Right lobe of liver (tissue), 6 donors: ENCODE measurements at regions not wholly inside any gene's neighbourhood (a gene's known extent, or its start where the extent isn't known, plus 50 kb on each side); places are given as distances from the start of the nearest gene placed in this dataset.

Source experiments
- ATAC-seq, 4 donors: fragments of 200-7000 bp; cut with Tn5 transposase; one replicate each; pipeline ENCODE4 v1.9.1; 2020; ENCODE audit warnings: mild to moderate bottlenecking in 4 of 4, moderate library complexity in 4 of 4
- DNase-seq, 3 donors: peaks; one replicate each; pipeline ENCODE4 v3.0.0-alpha.2; 2020
- H3K27ac ChIP-seq, 3 donors: fragments of 200-600 bp; one replicate each; pipeline ENCODE4 v1.8.0; 2022
- H3K27me3 ChIP-seq, 2 donors: fragments of 200-600 bp; one replicate each; pipeline ENCODE4 v1.8.0; 2022
- H3K36me3 ChIP-seq, 4 donors: fragments of 200-600 bp; sonication (generic) in 1 of 4; one replicate each; pipeline versions ENCODE4 v1.5.1 to v1.8.0; 2017 to 2022; ENCODE audit warnings: control low read depth in 1 of 4
- H3K4me1 ChIP-seq, 4 donors: fragments of 200-600 bp; sonication (generic) in 1 of 4; one replicate each; pipeline versions ENCODE4 v1.5.1 to v1.8.0; 2017 to 2022; ENCODE audit warnings: control low read depth in 1 of 4
- H3K4me3 ChIP-seq, 3 donors: fragments of 200-600 bp; one replicate each; pipeline ENCODE4 v1.8.0; 2022
- H3K9me3 ChIP-seq, 4 donors: fragments of 200-600 bp; sonication (generic) in 1 of 4; one replicate each; pipeline versions ENCODE4 v1.5.1 to v1.8.0; 2017 to 2022; ENCODE audit warnings: control low read depth in 1 of 4
- CTCF ChIP-seq, 4 donors: fragments of 200-600 bp in 3 of 4; fragments of 450-650 bp in 1 of 4; IDR thresholded peaks; one replicate each; pipeline versions ENCODE4 v1.5.1 to v1.8.0; 2016 to 2022; ENCODE audit warnings: antibody characterized with exemption in 4 of 4, mild to moderate bottlenecking in 2 of 4
- POLR2A ChIP-seq: fragments of 450-650 bp; IDR thresholded peaks from one replicate; pipeline ENCODE4 v1.6.1; 2017; ENCODE audit warnings: antibody characterized with exemption, mild to moderate bottlenecking
- WGBS: methylation state at CpG from one replicate; pipeline ENCODE4 v1.1.6; 2018; ENCODE audit warnings: low coverage, low lambda C conversion rate; ENCODE audit not compliant: insufficient coverage; ENCODE audit errors: missing lambda C conversion rate; 5-methylcytosine and 5-hydroxymethylcytosine counted together
- intact Hi-C, 2 donors: fragments of 100-400 bp; cut with DNase I; formaldehyde crosslinking; loops; one replicate each; pipeline versions ENCODE4 v1.11.2 to v1.14.1; 2022
- donor health status: DM: no; HTN: yes; CAD: no.
- donor health status: DM: no; HTN: no; CAD: no.
- donor health status: DM: no; HTN: no; CAD: no.
- donor health status: DM: no; HTN: yes; CAD: no.
- donor health status: DM: no; HTN: yes; CAD: no.

- intact Hi-C loops: no loop called here
Measured at GRCh38 chr14:76277586-76278130, 98.3 kb upstream of the ESRRB start.

GRCh38 chr14:76280221-76280620 lies 95.7 kb upstream of the ESRRB start:
- 0% methylated on average over 1 of the region's 3 CpGs for WGBS
- H3K27me3 ChIP-seq: no peaks in the 10 kb centered on the region
- peak in 1 of 4 donors; percentile 14 for ATAC-seq

More at GRCh38 chr14:76277586-76278130, 98.3 kb upstream of the ESRRB start:
- Histone ChIP-seq H3K27ac (no peak overlapping the region), H3K4me3 (no peak overlapping the region), H3K36me3 (no peaks in the 10 kb centered on the region), H3K9me3 (no peaks in the 10 kb centered on the region), H3K4me1 (no peaks in the 10 kb centered on the region), H3K27me3 (no peaks in the 10 kb centered on the region)
- ATAC-seq (no peak), DNase-seq (no peak)
- WGBS: 82% methylated on average over 12 of the region's 14 CpGs
- TF ChIP-seq CTCF (IDR thresholded peaks at IDR 0.05): no peak

GRCh38 chr14:76282581-76282980 lies 93.4 kb upstream of the ESRRB start:
- TF ChIP-seq CTCF (IDR thresholded peaks at IDR 0.05) (no peak), POLR2A (no peak)
- intact Hi-C loops: no loop called here
- Histone ChIP-seq H3K4me3 (no peak overlapping the region), H3K27ac (no peak overlapping the region), H3K9me3 (no peaks in the 10 kb centered on the region), H3K4me1 (no peaks in the 10 kb centered on the region), H3K27me3 (no peaks in the 10 kb centered on the region), H3K36me3 (no peaks in the 10 kb centered on the region)
- DNase-seq (no peak), ATAC-seq (no peak)
- WGBS: 53% methylated on average over 2 of the region's 2 CpGs

More at GRCh38 chr14:76280221-76280620, 95.7 kb upstream of the ESRRB start:
- Histone ChIP-seq H3K9me3 (no peaks in the 10 kb centered on the region), H3K27ac (no peak overlapping the region), H3K36me3 (no peaks in the 10 kb centered on the region), H3K4me1 (no peaks in the 10 kb centered on the region), H3K4me3 (no peak overlapping the region)
- no peak for TF ChIP-seq CTCF (IDR thresholded peaks at IDR 0.05)
- no peak for TF ChIP-seq POLR2A
- DNase-seq: no peak
- intact Hi-C loops: no loop called here

- no peaks in the 10 kb centered on the region for H3K9me3 ChIP-seq
- no peak overlapping the region for H3K4me3 ChIP-seq
- H3K4me1 ChIP-seq: no peaks in the 10 kb centered on the region
- no peak for ATAC-seq
- H3K27me3 ChIP-seq: no peaks in the 10 kb centered on the region
- H3K36me3 ChIP-seq: no peaks in the 10 kb centered on the region
- DNase-seq: no peak
- intact Hi-C loops: no loop called here
- no peak overlapping the region for H3K27ac ChIP-seq
- 92% methylated on average over 1 of the region's 1 CpG for WGBS
- TF ChIP-seq CTCF (IDR thresholded peaks at IDR 0.05) (no peak), POLR2A (no peak)
Measured at GRCh38 chr14:76287063-76287462, 88.9 kb upstream of the ESRRB start.

GRCh38 chr14:76289276-76289675 lies 86.7 kb upstream of the ESRRB start:
- DNase-seq (no peak), ATAC-seq (no peak)
- Histone ChIP-seq H3K27me3 (no peaks in the 10 kb centered on the region), H3K4me3 (no peak overlapping the region), H3K27ac (no peak overlapping the region), H3K4me1 (peaks cover 0 to 10% (median 4%) of the 10 kb centered on the region in 4 donors), H3K9me3 (no peaks in the 10 kb centered on the region), H3K36me3 (no peaks in the 10 kb centered on the region)
- 67% methylated on average over 3 of the region's 4 CpGs for WGBS
- intact Hi-C loops: no loop called here
- TF ChIP-seq CTCF (IDR thresholded peaks at IDR 0.05): no peak
- TF ChIP-seq POLR2A: no peak
